DMS153 (cell line): ENCODE measurements at regions not wholly inside any gene's neighbourhood (a gene's known extent, or its start where the extent isn't known, plus 50 kb on each side); places are given as distances from the start of the nearest gene placed in this dataset.
"Not testable (repeated sequence)": the region's sequence is repeated elsewhere in the genome, so short reads cannot be mapped to it uniquely, and the experiment has no call there.

Experiments used
- DNase-seq: peaks from one replicate; lab custom pipeline; 2025; lab: John Stamatoyannopoulos, UW

DNA sequence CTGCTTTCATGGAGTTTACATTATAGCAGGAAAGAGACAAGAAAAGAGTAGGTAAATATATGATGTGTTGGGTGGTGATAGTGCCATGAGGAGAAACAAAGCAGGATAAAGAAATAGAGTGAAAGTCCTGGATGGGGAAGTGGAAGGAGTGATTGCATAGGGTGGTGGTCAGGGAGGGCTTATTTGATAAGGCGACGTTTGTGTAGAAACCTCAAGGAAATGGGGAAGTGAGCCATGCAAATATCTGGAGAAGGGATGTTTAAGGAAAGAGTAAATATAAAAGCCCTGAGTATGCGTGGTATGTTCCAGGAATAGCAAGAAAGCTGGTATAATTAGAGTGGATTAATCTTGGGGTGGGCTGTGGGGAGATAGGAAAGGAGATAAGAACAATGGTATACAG is 134.7 kb upstream of the SV2C start:
- no peak for DNase-seq

DNA sequence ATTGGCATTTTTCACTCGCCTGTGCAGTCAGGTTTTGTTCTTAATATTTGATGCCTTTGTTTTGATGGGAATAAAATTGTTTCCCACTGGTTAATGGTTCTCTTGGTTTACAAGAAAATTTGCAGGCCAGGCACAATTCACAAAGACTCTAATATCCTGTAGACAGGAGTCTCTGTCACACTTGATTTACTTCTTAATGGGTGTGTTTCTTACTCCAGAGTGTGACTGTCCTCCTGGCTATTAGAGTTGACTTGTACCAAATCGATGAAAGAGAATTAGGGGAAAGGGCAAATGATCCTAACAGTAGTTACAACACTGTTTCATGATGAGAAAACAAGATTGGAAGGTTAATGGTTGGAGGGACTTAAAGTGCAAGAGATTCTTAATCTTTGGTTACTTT is 142.8 kb upstream of the SV2C start:
- DNase-seq: no peak

- DNase-seq: no peak
Measured at GRCh38 chr5:75935572-75935971, 147.6 kb upstream of the SV2C start.

- no peak for DNase-seq
Measured at GRCh38 chr5:75933489-75933888, 149.7 kb upstream of the SV2C start.

GRCh38 chr5:75931175-75931574 is 152.0 kb upstream of the SV2C start:
- no peak for DNase-seq

GRCh38 chr5:75928992-75929391 is 154.2 kb upstream of the SV2C start:
- no peak for DNase-seq

DNA sequence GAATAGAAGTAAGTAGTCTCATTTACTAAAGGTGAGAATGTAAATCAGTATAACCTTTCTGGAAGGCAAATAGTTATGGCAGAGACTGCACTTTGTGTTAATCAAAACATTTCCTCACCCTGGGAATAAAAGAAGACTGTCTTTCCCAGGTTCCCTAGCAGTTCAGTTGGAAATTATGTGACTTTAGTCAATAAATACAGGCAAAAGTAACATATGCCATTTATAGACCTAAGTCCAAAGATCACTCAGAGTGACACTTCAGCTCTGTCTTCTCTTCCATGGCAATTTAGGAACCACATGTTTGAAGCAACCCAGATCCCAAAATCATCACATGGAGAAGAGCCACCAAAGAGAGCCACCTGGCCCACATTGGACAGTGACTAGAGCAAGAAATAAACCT is 160.7 kb upstream of the SV2C start:
- no peak for DNase-seq

GRCh38 chr5:75921011-75921410 is 162.2 kb upstream of the SV2C start:
- DNase-seq: no peak

GRCh38 chr5:75916144-75916543 is 167.0 kb upstream of the SV2C start:
- DNase-seq: no peak

- no peak for DNase-seq
Measured at GRCh38 chr5:75909223-75909622, 174.0 kb upstream of the SV2C start.

- DNase-seq: no peak
Measured at GRCh38 chr5:75907651-75908050, 175.5 kb upstream of the SV2C start.

- DNase-seq: peak; percentile 51
Measured at GRCh38 chr5:75894482-75894881, 177.2 kb upstream of the POC5 start.

DNA sequence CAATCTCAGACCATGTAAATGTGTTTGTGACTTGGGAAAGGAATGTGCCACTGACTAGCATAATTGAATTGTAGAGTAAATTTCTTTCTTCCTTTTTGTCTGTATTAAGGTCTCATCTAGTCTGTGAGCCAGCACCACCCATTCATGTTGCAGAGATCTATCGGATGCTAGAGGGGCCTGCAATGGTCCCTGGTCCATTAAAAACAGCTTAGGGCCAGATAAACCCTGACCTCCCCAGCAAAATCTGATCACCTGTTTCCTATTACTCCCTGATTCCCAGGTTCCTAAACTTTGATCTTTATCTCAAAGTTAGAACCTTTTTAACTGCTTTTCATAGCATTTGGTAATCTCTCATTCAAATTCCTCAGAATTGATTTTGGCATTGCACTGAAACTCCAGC is 174.5 kb upstream of the POC5 start:
- no peak for DNase-seq

- no peak for DNase-seq
Measured at GRCh38 chr5:75891020-75891419, 173.8 kb upstream of the POC5 start.

- DNase-seq: no peak
Measured at GRCh38 chr5:75890546-75890945, 173.3 kb upstream of the POC5 start.

GRCh38 chr5:75886706-75887105 is 169.5 kb upstream of the POC5 start:
- no peak for DNase-seq

DNA sequence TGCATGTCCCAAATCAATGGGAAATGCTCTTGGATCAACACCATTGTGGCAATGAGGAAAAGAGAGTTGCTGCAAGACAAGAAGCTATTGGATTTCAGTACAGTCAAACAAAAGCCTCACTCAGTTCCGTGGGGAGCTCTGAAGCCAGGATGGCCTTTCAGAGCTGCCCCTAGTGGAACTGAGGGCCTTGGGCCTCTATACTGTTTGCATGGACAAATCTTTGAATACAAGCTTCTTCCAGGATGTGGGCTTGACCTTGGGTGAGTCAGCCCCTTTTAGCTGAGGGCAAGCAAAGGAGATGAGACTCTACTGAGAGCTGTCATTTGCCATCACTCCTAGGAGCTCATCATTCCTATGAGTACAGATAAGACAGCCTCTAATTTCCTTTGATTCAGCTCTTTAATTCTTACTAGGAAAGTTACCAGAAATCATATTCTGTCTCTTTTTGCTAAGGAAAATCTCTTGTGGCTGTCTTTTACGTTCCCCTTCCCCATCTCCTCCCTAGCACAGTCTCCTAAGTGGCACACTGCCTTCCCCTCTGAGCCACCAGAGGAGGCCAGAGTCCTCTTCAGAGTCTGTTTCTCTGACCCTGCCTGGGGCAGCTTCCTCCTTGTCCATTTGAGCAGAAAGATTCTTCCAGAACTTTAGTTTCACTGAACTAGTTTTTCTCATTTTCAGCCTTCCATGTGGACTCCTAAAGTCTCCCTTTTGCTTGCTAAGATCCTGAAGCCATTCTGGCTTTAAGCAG is 168.8 kb upstream of the POC5 start:
- no peak for DNase-seq

DNA sequence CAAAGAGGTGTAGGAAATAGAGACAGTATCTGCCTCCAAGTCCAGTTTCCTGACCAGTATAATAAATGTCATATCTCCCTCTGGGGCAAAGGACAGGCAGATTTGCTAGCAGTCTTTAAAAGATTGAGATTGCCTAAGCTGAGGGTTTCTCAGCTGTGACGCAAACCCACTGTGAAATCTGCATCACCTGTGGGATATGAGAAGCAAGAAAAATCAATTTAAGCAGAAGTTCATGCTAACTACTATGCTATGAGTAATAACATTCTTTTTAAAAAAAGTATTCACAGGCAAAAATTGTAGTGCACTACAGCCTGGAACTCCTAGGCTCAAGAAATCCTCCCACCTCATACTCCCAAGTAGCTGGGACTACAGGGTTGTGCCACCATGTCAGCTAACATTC is 168.1 kb upstream of the POC5 start:
- no peak for DNase-seq

DNA sequence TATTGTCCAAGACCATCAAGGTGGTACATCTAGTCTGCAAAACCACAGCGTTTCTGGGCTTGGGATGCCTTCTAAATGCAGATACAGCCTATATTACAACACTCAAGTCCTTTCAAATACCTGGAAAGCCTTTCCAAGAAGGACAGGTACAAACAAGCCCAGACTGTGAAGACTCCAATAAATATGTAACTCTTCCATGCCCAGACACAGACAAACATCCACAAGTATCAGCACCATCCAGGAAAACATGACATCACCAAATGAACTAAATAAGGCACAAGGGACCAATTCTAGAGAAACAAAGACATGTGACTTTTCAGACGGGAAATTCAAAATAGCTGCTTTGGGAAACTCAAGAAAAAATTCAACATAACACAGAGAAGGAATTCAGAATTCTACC is 152.7 kb upstream of the POC5 start:
- no peak for DNase-seq

DNA sequence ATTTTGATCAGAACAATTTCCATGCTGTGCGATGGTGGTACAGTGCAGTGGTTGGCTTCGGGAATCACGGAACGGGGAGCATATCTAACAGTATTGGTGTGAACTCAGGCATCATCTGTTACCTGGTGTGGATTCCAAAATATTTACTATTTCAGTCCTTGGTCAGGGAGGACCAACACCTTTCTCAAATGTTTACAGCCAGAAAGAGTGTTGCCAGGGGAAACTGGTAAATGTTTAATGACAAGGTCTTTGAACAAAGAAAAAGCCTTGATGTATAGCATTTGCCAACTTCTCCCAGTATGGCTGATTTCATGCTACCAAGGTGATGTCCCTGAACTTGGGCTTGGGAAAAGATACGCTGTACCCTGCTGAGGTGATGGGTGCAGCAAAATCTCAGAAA is 145.6 kb upstream of the POC5 start:
- DNase-seq: no peak

DNA sequence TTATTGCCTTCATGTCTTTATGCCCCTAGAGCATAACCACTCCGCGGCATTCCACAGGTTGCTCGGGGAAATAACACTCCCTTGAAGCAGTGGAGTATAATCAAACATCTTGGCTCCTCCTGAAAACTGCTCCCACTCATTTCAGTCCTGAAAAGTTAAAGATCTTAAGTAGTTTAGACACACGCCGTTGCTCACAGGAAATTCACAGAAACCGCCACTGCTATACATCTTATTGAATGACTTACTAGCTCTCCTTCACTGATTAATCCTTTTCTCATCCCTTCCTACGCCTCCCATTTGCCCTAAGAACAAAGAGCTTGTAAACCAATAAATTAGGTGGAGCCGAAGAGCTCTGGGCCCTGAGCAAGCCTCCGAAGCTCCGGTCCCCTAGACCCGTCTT is 142.4 kb upstream of the POC5 start:
- DNase-seq: not testable (repeated sequence)

- DNase-seq: no peak
Measured at GRCh38 chr5:75856056-75856455, 138.8 kb upstream of the POC5 start.

- DNase-seq: no peak
Measured at GRCh38 chr5:75848077-75848476, 130.8 kb upstream of the POC5 start.

DNA sequence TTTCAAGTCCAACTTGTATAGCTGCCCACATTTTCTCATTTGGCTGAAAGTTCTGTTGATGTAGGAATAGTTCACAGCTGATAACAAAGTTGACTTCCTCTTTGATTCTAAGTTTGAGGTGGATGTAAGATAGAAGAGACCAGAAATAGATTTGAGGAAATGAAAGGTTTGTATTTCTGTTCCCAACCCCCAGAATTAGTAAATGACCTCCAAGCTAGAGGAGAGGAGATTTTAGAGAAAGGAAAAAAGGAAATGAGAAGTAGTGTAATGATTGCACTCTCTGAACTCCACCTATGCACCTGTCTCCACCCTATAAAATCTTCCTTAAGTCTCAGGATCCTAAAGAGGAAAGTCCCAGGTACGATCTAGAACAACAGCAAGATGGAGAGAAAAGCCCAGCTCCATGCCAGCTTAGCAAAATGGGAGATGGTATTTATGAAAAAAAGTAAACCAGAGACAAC is 130.4 kb upstream of the POC5 start:
- DNase-seq: no peak
